ENCODE measurements at regions not wholly inside any gene's neighbourhood (a gene's known extent, or its start where the extent isn't known, plus 50 kb on each side); places are given as distances from the start of the nearest gene placed in this dataset.

DNA sequence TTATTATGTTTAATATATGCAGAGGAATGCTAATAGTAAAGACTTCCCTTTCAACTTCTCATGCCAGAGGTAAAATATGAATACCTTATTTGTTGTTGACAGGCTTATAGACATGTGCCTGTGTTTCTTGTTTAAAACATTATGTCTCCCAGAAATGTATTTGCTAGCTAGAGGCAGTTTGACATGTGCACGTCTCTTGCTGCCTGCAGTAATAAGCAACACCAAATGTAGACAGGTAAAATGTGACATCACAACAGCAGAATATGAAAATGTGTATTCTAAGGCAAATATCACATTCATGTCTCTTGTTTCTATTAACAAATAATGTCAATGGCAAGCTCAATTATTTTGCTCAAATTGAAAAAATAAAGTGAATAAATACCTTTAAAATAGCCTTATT lies 80.2 kb upstream of the NEGR1 start:
- H3K4me3 Mint-ChIP-seq (ENCODE audit: unreplicated experiment) = no peak overlapping the region
- no peaks in the 10 kb centered on the region for H3K4me1 Mint-ChIP-seq (ENCODE audit: low read depth, unreplicated experiment)
- ChIA-PET POLR2A (no interaction called here), CTCF (no interaction called here)
- Histone ChIP-seq H3K27me3 (replicated peaks; ENCODE audit: control insufficient read depth, insufficient read depth, low read length) (no peaks in the 10 kb centered on the region), H3K36me3 (ENCODE audit: control insufficient read depth, insufficient read depth, low read length) (no peaks in the 10 kb centered on the region), H3K4me1 (no peaks in the 10 kb centered on the region), H3K4me3 (ENCODE audit: low read depth, low read length) (no peak overlapping the region), H3K9me3 (no peaks in the 10 kb centered on the region)
- intact Hi-C loops (cut with micrococcal nuclease; ENCODE audit: unreplicated experiment) = no loop called here
- no peaks in the 10 kb centered on the region for H3K27me3 Mint-ChIP-seq (ENCODE audit: insufficient read depth, unreplicated experiment)
- no peaks in the 10 kb centered on the region for H3K36me3 Mint-ChIP-seq (ENCODE audit: insufficient read depth, unreplicated experiment)
- TF ChIP-seq, protein P1, sequence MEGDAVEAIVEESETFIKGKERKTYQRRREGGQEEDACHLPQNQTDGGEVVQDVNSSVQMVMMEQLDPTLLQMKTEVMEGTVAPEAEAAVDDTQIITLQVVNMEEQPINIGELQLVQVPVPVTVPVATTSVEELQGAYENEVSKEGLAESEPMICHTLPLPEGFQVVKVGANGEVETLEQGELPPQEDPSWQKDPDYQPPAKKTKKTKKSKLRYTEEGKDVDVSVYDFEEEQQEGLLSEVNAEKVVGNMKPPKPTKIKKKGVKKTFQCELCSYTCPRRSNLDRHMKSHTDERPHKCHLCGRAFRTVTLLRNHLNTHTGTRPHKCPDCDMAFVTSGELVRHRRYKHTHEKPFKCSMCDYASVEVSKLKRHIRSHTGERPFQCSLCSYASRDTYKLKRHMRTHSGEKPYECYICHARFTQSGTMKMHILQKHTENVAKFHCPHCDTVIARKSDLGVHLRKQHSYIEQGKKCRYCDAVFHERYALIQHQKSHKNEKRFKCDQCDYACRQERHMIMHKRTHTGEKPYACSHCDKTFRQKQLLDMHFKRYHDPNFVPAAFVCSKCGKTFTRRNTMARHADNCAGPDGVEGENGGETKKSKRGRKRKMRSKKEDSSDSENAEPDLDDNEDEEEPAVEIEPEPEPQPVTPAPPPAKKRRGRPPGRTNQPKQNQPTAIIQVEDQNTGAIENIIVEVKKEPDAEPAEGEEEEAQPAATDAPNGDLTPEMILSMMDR (IDR thresholded peaks at IDR 0.05; ENCODE audit: insufficient read depth in 1 of 2, low read depth in 1 of 2, low read length in 1 of 2, severe bottlenecking in 1 of 2, unreplicated experiment in 1 of 2) = no peak
- BruUV-seq (replicated peaks) = no TSS peak
- H3K27ac Mint-ChIP-seq (ENCODE audit: unreplicated experiment) = no peak overlapping the region
- no peaks in the 10 kb centered on the region for H3K9me3 Mint-ChIP-seq (ENCODE audit: unreplicated experiment)
- no peak for DNase-seq

DNA sequence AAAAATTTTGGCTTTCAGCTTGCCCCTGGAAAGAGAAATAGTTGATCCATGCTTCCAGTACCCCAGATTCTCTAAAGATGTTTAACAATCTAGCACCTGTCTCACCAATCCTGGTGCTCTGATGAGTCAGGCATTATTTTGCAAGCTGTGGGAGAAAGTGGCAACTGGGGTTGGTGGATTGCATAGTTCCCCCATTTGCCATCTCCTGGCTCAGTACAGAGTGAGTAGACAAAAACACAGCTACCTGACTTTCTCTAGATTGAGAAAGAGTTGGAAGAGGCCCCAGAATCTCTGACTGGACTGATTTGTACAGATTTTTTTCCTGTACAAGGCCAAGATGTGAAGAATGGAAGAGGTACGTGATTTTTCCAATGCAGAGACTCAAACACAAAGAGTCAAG lies 75.1 kb upstream of the NEGR1 start:
- Mint-ChIP-seq H3K36me3 (ENCODE audit: insufficient read depth, unreplicated experiment) (no peaks in the 10 kb centered on the region), H3K27me3 (ENCODE audit: insufficient read depth, unreplicated experiment) (no peaks in the 10 kb centered on the region), H3K4me1 (ENCODE audit: low read depth, unreplicated experiment) (no peaks in the 10 kb centered on the region), H3K27ac (ENCODE audit: unreplicated experiment) (no peak overlapping the region), H3K9me3 (ENCODE audit: unreplicated experiment) (no peaks in the 10 kb centered on the region), H3K4me3 (ENCODE audit: unreplicated experiment) (no peak overlapping the region)
- BruUV-seq (replicated peaks) = no TSS peak
- Histone ChIP-seq H3K9me3 (no peaks in the 10 kb centered on the region), H3K4me1 (no peaks in the 10 kb centered on the region), H3K27me3 (replicated peaks; ENCODE audit: control insufficient read depth, insufficient read depth, low read length) (no peaks in the 10 kb centered on the region), H3K4me3 (ENCODE audit: low read depth, low read length) (no peak overlapping the region), H3K36me3 (ENCODE audit: control insufficient read depth, insufficient read depth, low read length) (no peaks in the 10 kb centered on the region)
- POLR2A ChIA-PET = no interaction called here
- CTCF ChIA-PET = no interaction called here
- TF ChIP-seq, protein P1 (IDR thresholded peaks at IDR 0.05; ENCODE audit: insufficient read depth in 1 of 2, low read depth in 1 of 2, low read length in 1 of 2, severe bottlenecking in 1 of 2, unreplicated experiment in 1 of 2) = no peak
- no peak for DNase-seq
- intact Hi-C loops (cut with micrococcal nuclease; ENCODE audit: unreplicated experiment) = no loop called here

DNA sequence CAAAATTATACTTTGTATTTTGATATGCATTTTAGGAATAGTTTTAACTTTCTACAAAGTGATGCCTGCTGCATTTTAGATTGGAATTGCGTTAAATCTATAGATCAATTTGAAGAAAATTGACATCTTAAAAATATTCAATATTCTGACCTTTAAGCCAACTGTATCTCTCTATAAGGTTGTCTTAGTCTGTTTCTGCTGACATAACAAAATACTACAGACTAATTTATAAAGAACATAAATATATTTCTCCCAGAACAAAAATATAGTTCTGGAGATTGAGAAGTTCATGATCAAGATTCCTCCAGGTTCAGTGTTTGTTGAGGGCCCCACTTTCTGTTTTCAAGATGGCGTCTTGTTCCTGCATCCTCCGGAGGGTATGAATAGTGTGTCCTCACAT lies 73.6 kb upstream of the NEGR1 start:
- H3K4me3 Mint-ChIP-seq (ENCODE audit: unreplicated experiment) = no peak overlapping the region
- H3K4me3 ChIP-seq (ENCODE audit: low read depth, low read length) = no peak overlapping the region
- no peaks in the 10 kb centered on the region for H3K9me3 Mint-ChIP-seq (ENCODE audit: unreplicated experiment)
- intact Hi-C loops (cut with micrococcal nuclease; ENCODE audit: unreplicated experiment) = no loop called here
- H3K27ac Mint-ChIP-seq (ENCODE audit: unreplicated experiment) = no peak overlapping the region
- no peaks in the 10 kb centered on the region for H3K27me3 Mint-ChIP-seq (ENCODE audit: insufficient read depth, unreplicated experiment)
- BruUV-seq (replicated peaks) = no TSS peak
- no peaks in the 10 kb centered on the region for H3K36me3 Mint-ChIP-seq (ENCODE audit: insufficient read depth, unreplicated experiment)
- TF ChIP-seq, protein P1 (IDR thresholded peaks at IDR 0.05; ENCODE audit: insufficient read depth in 1 of 2, low read depth in 1 of 2, low read length in 1 of 2, severe bottlenecking in 1 of 2, unreplicated experiment in 1 of 2) = no peak
- H3K9me3 ChIP-seq = no peaks in the 10 kb centered on the region
- no peaks in the 10 kb centered on the region for H3K27me3 ChIP-seq (replicated peaks; ENCODE audit: control insufficient read depth, insufficient read depth, low read length)
- ChIA-PET POLR2A (no interaction called here), CTCF (no interaction called here)
- no peaks in the 10 kb centered on the region for H3K4me1 Mint-ChIP-seq (ENCODE audit: low read depth, unreplicated experiment)
- DNase-seq = no peak
- H3K36me3 ChIP-seq (ENCODE audit: control insufficient read depth, insufficient read depth, low read length) = no peaks in the 10 kb centered on the region
- no peaks in the 10 kb centered on the region for H3K4me1 ChIP-seq
